HEK293T (cell line): ENCODE measurements at regions not wholly inside any gene's neighbourhood (a gene's known extent, or its start where the extent isn't known, plus 50 kb on each side); places are given as distances from the start of the nearest gene placed in this dataset.

Experiments used
- CTCF ChIA-PET: fragments of 350-600 bp; formaldehyde crosslinking; extraction: SDS; loops from one replicate; lab custom pipeline; 2021; ENCODE audit warnings: antibody characterized with exemption, inconsistent platforms; lab: Yijun Ruan, JAX
- POLR2A ChIA-PET: fragments of 350-600 bp; formaldehyde crosslinking; extraction: SDS; loops from one replicate; lab custom pipeline; 2020; ENCODE audit warnings: antibody characterized with exemption, inconsistent platforms; lab: Yijun Ruan, JAX
- DNase-seq: peaks from one replicate; pipeline ENCODE4 v3.0.0; 2012; ENCODE audit warnings: mixed read lengths; ENCODE audit errors: extremely low spot score
- ARNT ChIP-seq: fragments of 450-650 bp; IDR thresholded peaks from 2 replicates; pipeline ENCODE4 v1.6.1; 2017; ENCODE audit warnings: mild to moderate bottlenecking
- BHLHE40 ChIP-seq: fragments of 450-650 bp; IDR thresholded peaks from 2 replicates; pipeline ENCODE4 v1.6.1; 2016; ENCODE audit warnings: mild to moderate bottlenecking, moderate library complexity, borderline replicate concordance
- CTBP1 ChIP-seq: fragments of 450-650 bp; IDR thresholded peaks from 2 replicates; pipeline ENCODE4 v1.6.1; 2016; ENCODE audit warnings: borderline replicate concordance
- ELF4 ChIP-seq: fragments of 450-650 bp; IDR thresholded peaks from 2 replicates; pipeline ENCODE4 v1.6.1; 2017; ENCODE audit warnings: antibody characterized with exemption
- FOXA1 ChIP-seq: fragments of 450-650 bp; IDR thresholded peaks from 2 replicates; pipeline ENCODE4 v1.6.1; 2016; ENCODE audit warnings: mild to moderate bottlenecking
- FOXK2 ChIP-seq: fragments of 450-650 bp; IDR thresholded peaks from 2 replicates; pipeline ENCODE4 v1.6.1; 2016; ENCODE audit warnings: mild to moderate bottlenecking
- FOXM1 ChIP-seq: fragments of 450-650 bp; IDR thresholded peaks from 2 replicates; pipeline ENCODE4 v1.6.1; 2017; ENCODE audit warnings: mild to moderate bottlenecking, borderline replicate concordance
- HDGF ChIP-seq: fragments of 450-650 bp; IDR thresholded peaks from 2 replicates; pipeline ENCODE4 v1.6.1; 2017; ENCODE audit warnings: antibody characterized with exemption, borderline replicate concordance
- L3MBTL2 ChIP-seq: fragments of 450-650 bp; conservative IDR thresholded peaks from 2 replicates; pipeline ENCODE4 v1.6.1; 2016; ENCODE audit warnings: mild to moderate bottlenecking
- LEF1 ChIP-seq: fragments of 450-650 bp; IDR thresholded peaks from 2 replicates; pipeline ENCODE4 v1.6.1; 2017; ENCODE audit warnings: mild to moderate bottlenecking, borderline replicate concordance
- NFRKB ChIP-seq: fragments of 450-650 bp; IDR thresholded peaks from 2 replicates; pipeline ENCODE4 v1.6.1; 2016; ENCODE audit warnings: mild to moderate bottlenecking, moderate library complexity
- PKNOX1 ChIP-seq: fragments of 450-650 bp; IDR thresholded peaks from 2 replicates; pipeline ENCODE4 v1.6.1; 2016
- SP1 ChIP-seq: fragments of 450-650 bp; IDR thresholded peaks from 2 replicates; pipeline ENCODE4 v1.6.1; 2017
- SUZ12 ChIP-seq: fragments of 450-650 bp; IDR thresholded peaks from 2 replicates; pipeline ENCODE4 v1.6.1; 2016; ENCODE audit warnings: mild to moderate bottlenecking
- TARDBP ChIP-seq: fragments of 450-650 bp; IDR thresholded peaks from 2 replicates; pipeline ENCODE4 v1.6.1; 2016
- ZNF384 ChIP-seq: fragments of 450-650 bp; IDR thresholded peaks from 2 replicates; pipeline ENCODE4 v1.6.1; 2016

GRCh38 chr2:4291430-4291829, 588.1 kb downstream of the DCDC2C start:
- TF ChIP-seq FOXM1 (no peak), SP1 (no peak), ARNT (no peak), CTBP1 (no peak), ELF4 (no peak), L3MBTL2 (no peak), FOXK2 (no peak)
- ChIA-PET POLR2A (no interaction called here), CTCF (no interaction called here)

GRCh38 chr2:4295680-4296079, 592.3 kb downstream of the DCDC2C start:
- no peak for DNase-seq
- TF ChIP-seq LEF1 (no peak), PKNOX1 (0 out of 2 replicates have a peak, but pooled peaks have one; percentile 18), ELF4 (no peak), TARDBP (no peak)
- ChIA-PET POLR2A (no interaction called here), CTCF (no interaction called here)

More at GRCh38 chr2:4291430-4291829, 588.1 kb downstream of the DCDC2C start:
- DNase-seq = no peak

- DNase-seq = no peak
- TF ChIP-seq LEF1 (no peak), L3MBTL2 (no peak), FOXA1 (no peak), FOXK2 (no peak), CTBP1 (no peak), TARDBP (no peak), BHLHE40 (no peak), SUZ12 (no peak), ARNT (no peak), ZNF384 (no peak), NFRKB (no peak), ELF4 (no peak), PKNOX1 (no peak), HDGF (no peak), SP1 (no peak), FOXM1 (no peak)
- POLR2A ChIA-PET = no interaction called here
- CTCF ChIA-PET = no interaction called here
Measured at GRCh38 chr2:4300616-4301015, 597.2 kb downstream of the DCDC2C start.

GRCh38 chr2:4324531-4324930, 621.2 kb downstream of the DCDC2C start:
- TF ChIP-seq ELF4 = no peak
- TF ChIP-seq SP1 = no peak
- no peak for TF ChIP-seq LEF1
- no peak for TF ChIP-seq PKNOX1
- TF ChIP-seq FOXM1 = no peak
- no peak for TF ChIP-seq FOXA1
- no peak for TF ChIP-seq BHLHE40
- no peak for TF ChIP-seq CTBP1
- TF ChIP-seq ARNT = no peak
- TF ChIP-seq SUZ12 = no peak
- no peak for TF ChIP-seq NFRKB
- TF ChIP-seq FOXK2 = no peak
- ChIA-PET CTCF (no interaction called here), POLR2A (no interaction called here)
- no peak for DNase-seq

GRCh38 chr2:4336864-4337263, 633.5 kb downstream of the DCDC2C start:
- ChIA-PET CTCF (no interaction called here), POLR2A (no interaction called here)
- no peak for DNase-seq
- TF ChIP-seq LEF1 = no peak
- TF ChIP-seq L3MBTL2 = no peak
- no peak for TF ChIP-seq ELF4
- TF ChIP-seq PKNOX1 = no peak
- no peak for TF ChIP-seq BHLHE40
- no peak for TF ChIP-seq SP1
- no peak for TF ChIP-seq ARNT
- no peak for TF ChIP-seq NFRKB
- no peak for TF ChIP-seq FOXK2
- TF ChIP-seq ZNF384 = no peak
- no peak for TF ChIP-seq FOXM1
- no peak for TF ChIP-seq CTBP1
- no peak for TF ChIP-seq FOXA1
- TF ChIP-seq HDGF = no peak
- no peak for TF ChIP-seq SUZ12
- TF ChIP-seq TARDBP = no peak

GRCh38 chr2:4338345-4338744, 635.0 kb downstream of the DCDC2C start:
- POLR2A ChIA-PET = no interaction called here
- TF ChIP-seq ZNF384 (no peak), SUZ12 (no peak), PKNOX1 (no peak), BHLHE40 (no peak), TARDBP (no peak), FOXM1 (no peak), FOXA1 (no peak), ARNT (no peak), CTBP1 (no peak), SP1 (no peak), L3MBTL2 (no peak), ELF4 (no peak), LEF1 (no peak), FOXK2 (no peak), HDGF (no peak), NFRKB (no peak)
- CTCF ChIA-PET = interaction anchor here (0.6 kb wide), 1 partner anchor 1086 kb away, joined by 3 read pairs; no protein-coding TSS in a partner anchor
- no peak for DNase-seq
